Activated CD8-positive, alpha-beta memory T cell treated with anti-CD3 and anti-CD28 coated beads for 48 hours (primary cell): ENCODE measurements at regions not wholly inside any gene's neighbourhood (a gene's known extent, or its start where the extent isn't known, plus 50 kb on each side); places are given as distances from the start of the nearest gene placed in this dataset.

Source experiments
- DNase-seq, 3 experiments: peaks; one replicate each; pipeline ENCODE4 v3.0.0-alpha.2; 2020; ENCODE audit warnings: low read depth in 2 of 3, low spot score in 2 of 3

- no peak for DNase-seq
Measured at GRCh38 chr2:60400462-60401246, 152.8 kb downstream of the BCL11A start.

DNA sequence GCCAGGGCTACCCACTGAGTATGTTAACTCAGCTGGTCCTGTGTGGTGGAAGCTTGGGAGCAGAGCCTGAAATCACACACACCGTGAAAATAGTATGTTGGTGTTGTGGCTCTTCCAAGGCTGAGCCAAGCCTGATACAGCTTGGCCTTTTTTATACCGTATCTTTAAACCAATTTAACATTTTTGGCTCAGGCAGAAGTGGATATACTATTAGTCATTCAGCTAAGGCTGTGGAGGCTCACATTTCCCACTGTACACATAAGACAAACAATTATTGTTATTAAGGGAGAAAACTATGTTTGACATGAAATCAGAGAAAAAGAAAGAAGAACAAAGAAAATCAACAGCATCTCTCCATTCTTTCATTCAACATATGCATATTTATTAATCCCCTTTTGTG, 159.0 kb downstream of the BCL11A start:
- DNase-seq, result no peak

DNA sequence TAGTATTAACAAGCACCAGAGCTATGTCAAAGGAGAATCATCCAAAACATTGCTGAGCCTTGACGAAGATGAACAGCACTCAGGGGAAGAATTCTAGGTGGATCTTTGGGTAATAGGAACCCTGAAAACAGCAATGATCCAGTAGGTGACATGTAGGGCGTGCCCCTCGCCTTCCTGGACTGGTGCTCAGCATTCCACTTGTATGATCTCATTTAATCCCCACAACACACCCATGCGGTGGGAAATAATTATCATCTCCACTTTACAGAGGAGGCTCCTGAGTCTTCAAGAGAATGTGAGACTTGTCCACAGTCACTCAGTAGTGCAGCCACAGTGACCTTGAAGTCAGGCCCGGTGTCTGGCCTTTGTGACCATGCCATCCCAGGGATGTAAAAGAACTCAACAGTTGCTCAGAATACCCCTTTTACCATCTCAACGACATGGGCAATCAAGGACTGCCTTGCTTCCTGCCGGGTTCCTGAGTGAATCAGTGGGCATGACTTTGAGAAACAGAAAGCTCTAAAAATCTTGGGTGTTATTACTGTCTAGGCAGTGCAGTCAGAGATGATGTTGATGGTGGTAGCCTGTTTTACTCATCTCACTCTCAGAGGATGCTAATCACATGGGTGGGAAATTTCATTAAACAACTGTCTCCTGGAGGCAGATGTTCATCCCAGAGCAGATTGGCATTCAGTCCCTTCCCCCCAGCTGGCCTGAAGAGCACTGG, 161.6 kb downstream of the BCL11A start:
- DNase-seq, result no peak

- DNase-seq, result no peak
Measured at GRCh38 chr2:60391230-60391629, 162.2 kb downstream of the BCL11A start.

GRCh38 chr2:60386436-60386835, 167.0 kb downstream of the BCL11A start:
- no peak for DNase-seq

GRCh38 chr2:60385648-60386047, 167.8 kb downstream of the BCL11A start:
- DNase-seq, result no peak

DNA sequence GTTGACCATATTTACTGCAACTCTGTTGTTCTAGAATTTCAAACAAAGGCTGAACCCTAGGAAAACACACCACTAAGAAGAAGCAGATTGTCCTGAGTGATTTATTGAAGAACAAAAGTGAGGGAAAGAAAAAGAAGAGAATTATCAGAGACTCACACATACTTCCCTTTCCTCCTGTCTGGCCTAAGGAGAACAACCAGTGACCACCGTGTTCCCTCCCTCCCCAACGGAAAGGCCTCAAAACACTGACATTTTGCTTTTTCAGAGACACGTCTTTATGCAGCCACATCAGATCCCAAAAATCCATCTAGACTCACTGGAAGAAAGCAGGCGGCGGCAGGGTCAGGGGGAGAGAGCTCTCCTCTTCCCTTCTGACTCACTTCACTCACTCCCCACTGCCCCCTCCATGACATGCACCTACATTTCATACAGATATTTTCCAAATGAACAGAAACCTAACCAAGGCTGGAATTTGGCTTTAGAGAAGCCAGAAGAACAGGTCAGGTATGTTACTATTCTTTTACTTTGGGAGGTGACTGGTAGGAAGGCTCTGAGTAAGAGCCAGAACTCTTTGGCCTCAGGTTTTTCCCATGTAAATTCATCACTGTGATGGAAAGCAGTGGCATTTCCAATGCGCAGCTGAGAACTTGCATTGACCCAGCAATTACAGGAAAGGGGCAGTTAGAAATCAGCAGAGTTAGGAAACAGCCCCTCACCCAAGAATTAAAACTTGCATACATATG, 169.9 kb downstream of the BCL11A start:
- DNase-seq, result no peak

DNA sequence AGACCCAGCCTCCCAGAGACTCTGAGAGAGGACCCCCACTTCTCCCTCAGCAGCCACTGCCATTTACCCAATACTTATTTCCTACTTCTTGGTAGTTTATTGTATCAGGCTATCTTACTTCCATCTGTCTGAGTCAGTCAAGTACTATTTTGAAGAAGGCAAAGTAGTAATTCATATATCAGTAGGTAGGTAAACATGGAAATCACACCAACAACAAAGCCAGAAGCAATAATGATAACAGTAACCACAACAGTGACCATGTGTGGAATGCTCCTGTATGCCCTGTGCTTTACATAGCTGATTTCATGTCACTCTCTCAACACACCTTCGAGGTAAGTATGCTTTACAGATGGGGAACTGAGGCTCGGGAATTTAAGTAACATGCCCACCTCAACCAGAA, 173.0 kb downstream of the BCL11A start:
- no peak for DNase-seq

DNA sequence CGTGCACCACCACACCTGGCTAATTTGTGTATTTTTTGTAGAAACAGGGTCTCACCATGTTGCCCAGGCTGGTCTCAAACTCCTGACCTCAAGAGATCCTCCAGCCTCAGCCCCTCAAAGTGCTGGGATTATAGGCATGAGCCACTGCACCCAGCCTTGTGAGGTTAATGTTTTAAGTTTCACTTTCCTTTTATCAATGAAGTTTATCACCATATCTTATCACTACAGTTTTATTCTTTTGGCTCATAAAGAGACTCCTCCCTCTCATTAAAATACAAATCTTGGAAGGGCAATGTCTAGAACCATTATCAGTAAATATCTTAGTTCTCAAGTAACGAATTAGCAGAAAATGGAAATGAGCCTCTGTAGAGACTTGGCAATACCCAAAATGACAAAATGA, 173.8 kb downstream of the BCL11A start:
- no peak for DNase-seq

- no peak for DNase-seq
Measured at GRCh38 chr2:60379216-60379615, 174.2 kb downstream of the BCL11A start.

- no peak for DNase-seq
Measured at GRCh38 chr2:60377825-60378224, 175.6 kb downstream of the BCL11A start.

GRCh38 chr2:60376252-60376651, 177.2 kb downstream of the BCL11A start:
- no peak for DNase-seq

DNA sequence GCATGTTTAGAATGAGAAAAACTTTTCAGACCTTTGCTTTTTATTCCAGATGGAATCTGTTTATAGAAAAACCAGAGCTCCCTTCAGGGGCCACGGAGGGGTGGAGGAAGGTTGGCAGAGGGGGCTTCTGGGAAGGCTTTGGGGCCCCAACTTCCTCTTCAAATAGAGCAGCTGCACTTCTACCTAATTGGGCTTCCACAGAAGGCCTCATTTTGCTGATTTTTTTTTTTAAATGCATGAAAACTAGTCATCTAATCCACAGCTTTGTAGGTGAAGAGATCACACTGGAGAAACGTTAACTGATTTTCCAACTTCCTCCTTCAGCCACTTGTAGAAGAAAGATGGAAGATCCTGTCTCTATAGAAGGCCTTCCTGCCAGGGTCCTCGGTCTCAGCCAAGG, 181.8 kb downstream of the BCL11A start:
- DNase-seq, result no peak

- DNase-seq, result no peak
Measured at GRCh38 chr2:60371219-60371618, 182.2 kb downstream of the BCL11A start.

- no peak for DNase-seq
Measured at GRCh38 chr2:60370814-60371213, 182.6 kb downstream of the BCL11A start.

DNA sequence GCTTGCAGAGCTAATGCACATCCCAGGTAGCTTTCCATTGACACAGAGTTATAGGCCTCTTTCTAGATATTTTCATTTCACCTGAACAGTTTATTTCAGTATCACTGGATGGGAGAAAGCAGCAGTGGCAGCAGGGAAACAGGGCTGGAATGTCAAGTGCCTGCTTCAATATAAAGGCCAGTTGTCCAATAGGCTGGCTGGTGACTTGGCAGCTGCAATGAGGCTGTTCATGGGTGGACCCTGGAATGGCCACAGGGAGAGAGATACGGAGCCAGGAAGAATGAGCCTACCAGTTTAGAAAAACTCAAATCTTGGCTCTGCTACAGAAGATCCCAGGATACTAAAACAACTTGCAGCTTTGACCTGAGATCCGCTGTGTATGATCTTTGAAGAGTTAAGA, 185.0 kb downstream of the BCL11A start:
- DNase-seq, result no peak

GRCh38 chr2:60366135-60366712, 187.2 kb downstream of the BCL11A start:
- DNase-seq, result no peak

DNA sequence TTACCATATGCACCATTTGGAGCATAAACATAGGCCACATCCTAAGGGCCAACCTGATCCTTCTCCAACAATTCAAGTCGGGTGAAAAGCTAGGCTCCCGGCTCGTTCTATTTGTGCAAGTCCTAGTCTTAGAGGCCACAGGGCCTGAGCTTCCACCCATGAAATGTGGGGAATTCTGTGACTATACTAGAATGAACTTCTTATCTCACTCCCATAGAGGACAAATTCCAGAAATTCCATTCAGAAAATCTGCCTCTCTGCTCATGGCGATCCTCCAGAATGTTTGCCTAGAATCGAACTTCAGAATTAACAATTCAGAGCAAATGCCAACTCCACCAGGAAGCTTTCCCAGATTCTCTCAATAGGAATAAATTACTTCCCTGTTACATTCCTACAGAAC, 187.9 kb downstream of the BCL11A start:
- DNase-seq, result no peak

GRCh38 chr2:60364491-60364890, 189.0 kb downstream of the BCL11A start:
- no peak for DNase-seq

- no peak for DNase-seq
Measured at GRCh38 chr2:60361498-60361897, 192.0 kb downstream of the BCL11A start.

GRCh38 chr2:60359569-60359968, 193.9 kb downstream of the BCL11A start:
- DNase-seq, result no peak

DNA sequence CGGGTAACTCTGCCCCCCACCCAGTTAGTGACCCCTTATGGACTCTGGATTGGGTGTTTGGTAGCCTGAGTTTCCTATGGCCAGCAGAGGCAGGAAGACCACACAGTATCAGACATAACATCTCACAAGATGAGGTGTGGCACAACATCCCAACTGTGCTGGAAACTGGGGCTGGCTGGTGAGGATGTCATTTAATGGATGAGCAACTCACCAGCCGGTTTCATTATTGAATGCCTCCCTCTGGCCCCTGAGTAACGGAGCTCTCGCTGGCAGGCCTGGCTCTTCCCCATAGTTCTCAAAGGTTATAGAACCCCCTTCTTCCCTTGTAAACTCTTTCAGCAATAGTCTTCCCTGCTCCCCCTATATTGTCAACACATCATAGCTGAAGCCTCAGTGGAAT, 195.0 kb downstream of the BCL11A start:
- no peak for DNase-seq
